ENCODE measurements at regions not wholly inside any gene's neighbourhood (a gene's known extent, or its start where the extent isn't known, plus 50 kb on each side); places are given as distances from the start of the nearest gene placed in this dataset.

GRCh38 chr13:85640727-85641126 is 158.5 kb downstream of the SLITRK6 start:
- TF ChIP-seq CTCF (IDR thresholded peaks at IDR 0.05; ENCODE audit: insufficient read depth, low read length) = no peak
- TF ChIP-seq POLR2AphosphoS5 (IDR thresholded peaks at IDR 0.05; ENCODE audit: low read depth) = no peak
- TF ChIP-seq SPI1 (IDR thresholded peaks at IDR 0.05; ENCODE audit: borderline replicate concordance, low read depth) = no peak
- TF ChIP-seq REST (IDR thresholded peaks at IDR 0.05; ENCODE audit: insufficient replicate concordance, low read depth) = no peak
- TF ChIP-seq GABPA (IDR thresholded peaks at IDR 0.05; ENCODE audit: low read depth) = no peak
- no peak overlapping the region for H3K27ac ChIP-seq (replicated peaks)
- H3K4me3 ChIP-seq (replicated peaks; ENCODE audit: insufficient read depth, low read length) = no peak overlapping the region
- no peak for DNase-seq (ENCODE audit: low read depth in 1 of 2, low spot score in 1 of 2)
- no peaks in the 10 kb centered on the region for H3K27me3 ChIP-seq (ENCODE audit: insufficient read depth, poor library complexity, severe bottlenecking)

GRCh38 chr13:85638815-85639393 is 160.3 kb downstream of the SLITRK6 start:
- TF ChIP-seq CTCF (IDR thresholded peaks at IDR 0.05; ENCODE audit: insufficient read depth, low read length) = no peak
- TF ChIP-seq GABPA (IDR thresholded peaks at IDR 0.05; ENCODE audit: low read depth) = no peak
- TF ChIP-seq REST (IDR thresholded peaks at IDR 0.05; ENCODE audit: insufficient replicate concordance, low read depth) = no peak
- TF ChIP-seq SPI1 (IDR thresholded peaks at IDR 0.05; ENCODE audit: borderline replicate concordance, low read depth) = no peak
- no peak for TF ChIP-seq POLR2AphosphoS5 (IDR thresholded peaks at IDR 0.05; ENCODE audit: low read depth)
- no peak for DNase-seq (ENCODE audit: low read depth in 1 of 2, low spot score in 1 of 2)
- no peaks in the 10 kb centered on the region for H3K27me3 ChIP-seq (ENCODE audit: insufficient read depth, poor library complexity, severe bottlenecking)
- no peak overlapping the region for H3K27ac ChIP-seq (replicated peaks)
- H3K4me3 ChIP-seq (replicated peaks; ENCODE audit: insufficient read depth, low read length) = no peak overlapping the region

GRCh38 chr13:85638265-85638664 is 161.0 kb downstream of the SLITRK6 start:
- H3K27ac ChIP-seq (replicated peaks) = no peak overlapping the region
- no peak overlapping the region for H3K4me3 ChIP-seq (replicated peaks; ENCODE audit: insufficient read depth, low read length)
- no peak for DNase-seq (ENCODE audit: low read depth in 1 of 2, low spot score in 1 of 2)
- TF ChIP-seq REST (IDR thresholded peaks at IDR 0.05; ENCODE audit: insufficient replicate concordance, low read depth) = no peak
- no peak for TF ChIP-seq SPI1 (IDR thresholded peaks at IDR 0.05; ENCODE audit: borderline replicate concordance, low read depth)
- no peak for TF ChIP-seq GABPA (IDR thresholded peaks at IDR 0.05; ENCODE audit: low read depth)
- TF ChIP-seq POLR2AphosphoS5 (IDR thresholded peaks at IDR 0.05; ENCODE audit: low read depth) = no peak
- no peak for TF ChIP-seq CTCF (IDR thresholded peaks at IDR 0.05; ENCODE audit: insufficient read depth, low read length)
- H3K27me3 ChIP-seq (ENCODE audit: insufficient read depth, poor library complexity, severe bottlenecking) = no peaks in the 10 kb centered on the region
